Central memory CD8-positive, alpha-beta T cell (primary cell): ENCODE measurements at regions not wholly inside any gene's neighbourhood (a gene's known extent, or its start where the extent isn't known, plus 50 kb on each side); places are given as distances from the start of the nearest gene placed in this dataset.
A peak's percentile ranks its signal among the peaks of the same experiment; 100 is the strongest.

Source experiments
- ATAC-seq: fragments of 150-1000 bp; cut with Tn5 transposase; replicated peaks from 2 replicates; pipeline ENCODE4 v1.10.0; 2022; ENCODE audit warnings: mild to moderate bottlenecking, moderate FRiP score, moderate number of reproducible peaks; ENCODE audit not compliant: poor library complexity, severe bottlenecking; ENCODE audit errors: extremely low read depth
- DNase-seq, 2 donors: peaks; one replicate each; pipeline ENCODE4 v3.0.0; 2021; ENCODE audit warnings: low spot score in 2 of 2
- H3K27ac Mint-ChIP-seq: one replicate; pipeline ENCODE4 v1.8.0; 2022; ENCODE audit warnings: low read depth, mild to moderate bottlenecking, moderate library complexity, mixed read lengths
- H3K27me3 Mint-ChIP-seq: one replicate; pipeline ENCODE4 v1.8.0; 2022; ENCODE audit warnings: mixed read lengths
- H3K36me3 Mint-ChIP-seq: one replicate; pipeline ENCODE4 v1.8.0; 2022; ENCODE audit warnings: mild to moderate bottlenecking, moderate library complexity, mixed read lengths; ENCODE audit not compliant: insufficient read depth
- H3K4me1 Mint-ChIP-seq: one replicate; pipeline ENCODE4 v1.8.0; 2022; ENCODE audit warnings: mixed read lengths
- H3K4me3 Mint-ChIP-seq: one replicate; pipeline ENCODE4 v1.8.0; 2022; ENCODE audit warnings: mild to moderate bottlenecking, moderate library complexity, mixed read lengths
- H3K9me3 Mint-ChIP-seq: one replicate; pipeline ENCODE4 v1.8.0; 2022; ENCODE audit warnings: mixed read lengths

DNA sequence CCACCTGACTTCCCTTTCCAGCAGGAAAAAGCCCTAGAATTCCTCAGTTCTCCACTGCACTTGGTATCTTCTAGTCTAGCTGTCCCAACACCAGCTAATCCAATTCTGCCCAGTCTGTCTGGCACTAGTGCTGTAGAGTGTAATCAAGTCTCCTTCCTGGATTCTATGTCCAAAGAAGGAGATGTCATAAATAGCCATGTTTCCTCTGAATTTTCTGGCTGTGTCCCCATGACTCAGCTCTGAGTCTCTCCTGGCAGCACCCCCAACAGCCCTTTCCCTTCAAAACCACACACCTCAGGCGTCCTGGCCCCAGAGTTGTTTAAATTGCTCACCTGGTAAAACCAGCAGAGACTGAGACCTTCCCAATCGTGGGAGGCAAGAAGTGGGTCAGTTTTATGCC lies 197.2 kb downstream of the GRXCR1 start:
- no peaks in the 10 kb centered on the region for H3K4me1 Mint-ChIP-seq
- H3K27ac Mint-ChIP-seq, result no peak overlapping the region
- peaks cover 5% of the 10 kb centered on the region for H3K9me3 Mint-ChIP-seq
- no peak overlapping the region for H3K4me3 Mint-ChIP-seq
- no peak for DNase-seq
- no peaks in the 10 kb centered on the region for H3K27me3 Mint-ChIP-seq
- no peak for ATAC-seq
- H3K36me3 Mint-ChIP-seq, result no peaks in the 10 kb centered on the region

DNA sequence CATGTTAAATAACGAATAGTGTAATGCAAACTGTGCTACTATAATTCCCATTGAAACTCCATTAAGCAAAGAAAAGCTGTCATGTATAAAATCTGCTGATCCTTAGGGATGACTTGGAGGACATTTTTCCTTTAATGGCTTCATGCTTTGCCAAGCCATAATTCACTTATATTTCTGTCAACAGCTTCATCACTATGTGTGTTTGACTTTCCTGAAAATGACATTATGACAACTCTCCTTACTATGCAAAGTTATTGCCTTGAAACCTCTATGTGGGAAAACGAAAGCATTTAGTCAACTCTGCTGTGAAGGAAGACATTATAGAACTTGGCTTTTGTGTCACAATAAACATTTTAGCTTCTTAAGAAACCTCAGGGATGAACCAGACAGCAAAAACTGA lies 210.5 kb downstream of the GRXCR1 start:
- no peak overlapping the region for H3K4me3 Mint-ChIP-seq
- H3K36me3 Mint-ChIP-seq, result no peaks in the 10 kb centered on the region
- no peak for DNase-seq
- no peaks in the 10 kb centered on the region for H3K4me1 Mint-ChIP-seq
- ATAC-seq, result no peak
- no peak overlapping the region for H3K27ac Mint-ChIP-seq
- peaks cover 5% of the 10 kb centered on the region for H3K9me3 Mint-ChIP-seq
- H3K27me3 Mint-ChIP-seq, result no peaks in the 10 kb centered on the region

DNA sequence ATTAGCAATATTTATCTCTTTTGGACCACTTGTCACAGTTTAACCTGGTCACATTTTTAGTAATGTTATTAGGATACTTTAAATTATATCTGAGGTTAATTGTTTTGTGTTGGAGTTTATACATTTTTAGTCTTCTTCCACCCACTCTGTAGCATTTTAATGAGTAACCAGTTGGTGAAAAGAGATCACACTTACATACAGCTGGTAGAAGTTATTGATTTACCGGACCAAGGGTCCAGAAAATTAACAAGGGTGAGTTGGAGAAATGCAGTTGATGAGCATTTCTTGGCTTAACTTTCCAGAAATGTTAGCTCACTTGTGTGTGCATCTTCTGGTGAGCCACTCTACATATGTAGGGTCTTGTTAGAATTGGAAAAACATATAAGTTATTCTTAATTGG lies 219.6 kb downstream of the GRXCR1 start:
- no peak overlapping the region for H3K27ac Mint-ChIP-seq
- no peak for DNase-seq
- peaks cover 8% of the 10 kb centered on the region for H3K9me3 Mint-ChIP-seq
- ATAC-seq, result no peak
- H3K4me3 Mint-ChIP-seq, result no peak overlapping the region
- H3K36me3 Mint-ChIP-seq, result no peaks in the 10 kb centered on the region
- no peaks in the 10 kb centered on the region for H3K27me3 Mint-ChIP-seq
- no peaks in the 10 kb centered on the region for H3K4me1 Mint-ChIP-seq

DNA sequence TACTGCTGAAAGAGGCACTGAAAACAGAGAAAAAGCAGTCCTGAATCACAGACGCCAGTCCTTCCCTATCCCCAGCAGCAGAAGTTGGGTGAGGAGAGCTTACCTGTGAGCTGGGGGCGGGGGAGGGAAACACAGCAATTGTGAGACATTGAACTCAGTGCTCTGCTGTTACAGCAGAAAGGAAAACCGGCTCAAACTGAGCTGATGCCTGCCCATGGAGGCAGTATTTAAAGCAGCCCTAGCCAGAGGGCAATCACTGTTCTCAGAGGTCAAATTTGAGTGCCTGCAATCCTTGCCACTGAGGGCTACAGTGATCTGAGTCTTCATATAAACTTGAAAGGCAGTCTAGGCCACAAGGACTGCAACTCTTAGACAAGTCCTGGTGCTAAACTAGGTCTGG lies 220.7 kb downstream of the GRXCR1 start:
- Mint-ChIP-seq H3K9me3 (peaks cover 11% of the 10 kb centered on the region), H3K27ac (no peak overlapping the region), H3K36me3 (no peaks in the 10 kb centered on the region), H3K4me1 (no peaks in the 10 kb centered on the region), H3K4me3 (no peak overlapping the region), H3K27me3 (no peaks in the 10 kb centered on the region)
- ATAC-seq, result no peak
- DNase-seq, result no peak

DNA sequence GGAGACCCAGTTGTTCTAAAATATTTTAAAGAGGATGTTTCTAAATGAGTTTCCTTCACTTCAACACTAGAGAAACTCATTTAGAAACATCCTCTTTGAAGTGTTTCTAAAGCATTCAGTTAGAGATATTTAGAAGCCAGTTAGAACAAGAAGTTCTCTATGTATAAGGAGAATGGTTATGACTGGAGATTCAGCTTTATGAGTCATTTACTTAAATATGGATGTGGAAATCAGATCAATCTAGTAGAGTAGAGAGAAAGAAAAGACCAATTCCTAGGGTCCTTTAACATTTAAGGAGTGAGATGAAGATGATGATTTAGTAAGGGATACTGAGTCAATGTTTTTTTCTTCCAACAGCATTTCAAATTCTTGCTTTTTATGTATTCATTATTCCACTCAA lies 234.1 kb downstream of the GRXCR1 start:
- H3K9me3 Mint-ChIP-seq, result peaks cover 11% of the 10 kb centered on the region
- no peaks in the 10 kb centered on the region for H3K27me3 Mint-ChIP-seq
- H3K4me1 Mint-ChIP-seq, result no peaks in the 10 kb centered on the region
- no peak overlapping the region for H3K27ac Mint-ChIP-seq
- H3K36me3 Mint-ChIP-seq, result no peaks in the 10 kb centered on the region
- DNase-seq (no peak), ATAC-seq (no peak)
- H3K4me3 Mint-ChIP-seq, result no peak overlapping the region

DNA sequence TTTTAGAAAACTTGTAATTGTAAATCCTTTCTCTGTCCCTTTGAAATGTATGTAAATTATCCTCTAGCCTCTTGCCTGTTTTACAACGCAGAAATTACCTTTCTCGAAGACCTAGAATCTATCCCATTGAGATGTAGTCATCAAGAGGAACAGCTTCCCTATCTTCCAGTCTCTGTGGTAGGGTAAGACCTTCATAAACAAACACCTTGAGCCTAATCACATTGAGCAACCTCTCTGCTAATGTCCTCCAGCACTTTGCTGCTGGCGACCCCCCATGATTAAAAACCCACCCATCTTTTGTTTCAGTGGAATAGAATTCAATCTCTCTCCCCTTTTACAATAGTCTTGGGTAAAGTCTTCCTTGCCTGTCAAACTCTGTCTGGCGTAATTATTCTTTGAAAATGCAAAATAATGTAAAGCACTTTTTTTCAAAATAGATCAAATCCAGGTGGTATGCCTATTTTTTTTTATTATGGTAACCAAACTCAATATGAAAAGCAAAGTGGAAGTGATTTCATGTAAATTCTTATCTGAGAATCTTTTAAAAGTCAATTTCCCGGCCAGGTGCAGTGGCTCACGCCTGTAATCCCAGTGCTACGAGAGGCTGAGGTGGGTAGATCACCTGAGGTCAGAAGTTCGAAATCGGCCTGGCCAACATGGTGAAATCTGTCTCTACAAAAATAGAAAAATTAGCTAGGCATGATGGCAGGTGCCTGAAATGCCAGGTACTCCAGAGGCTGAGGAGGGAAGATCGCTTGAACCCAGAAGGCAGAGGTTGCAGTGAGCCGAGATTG lies 237.9 kb downstream of the GRXCR1 start:
- H3K27me3 Mint-ChIP-seq, result no peaks in the 10 kb centered on the region
- peaks cover 8% of the 10 kb centered on the region for H3K9me3 Mint-ChIP-seq
- H3K4me1 Mint-ChIP-seq, result no peaks in the 10 kb centered on the region
- H3K36me3 Mint-ChIP-seq, result no peaks in the 10 kb centered on the region
- ATAC-seq, result no peak
- no peak overlapping the region for H3K4me3 Mint-ChIP-seq
- H3K27ac Mint-ChIP-seq, result no peak overlapping the region
- DNase-seq, result no peak

DNA sequence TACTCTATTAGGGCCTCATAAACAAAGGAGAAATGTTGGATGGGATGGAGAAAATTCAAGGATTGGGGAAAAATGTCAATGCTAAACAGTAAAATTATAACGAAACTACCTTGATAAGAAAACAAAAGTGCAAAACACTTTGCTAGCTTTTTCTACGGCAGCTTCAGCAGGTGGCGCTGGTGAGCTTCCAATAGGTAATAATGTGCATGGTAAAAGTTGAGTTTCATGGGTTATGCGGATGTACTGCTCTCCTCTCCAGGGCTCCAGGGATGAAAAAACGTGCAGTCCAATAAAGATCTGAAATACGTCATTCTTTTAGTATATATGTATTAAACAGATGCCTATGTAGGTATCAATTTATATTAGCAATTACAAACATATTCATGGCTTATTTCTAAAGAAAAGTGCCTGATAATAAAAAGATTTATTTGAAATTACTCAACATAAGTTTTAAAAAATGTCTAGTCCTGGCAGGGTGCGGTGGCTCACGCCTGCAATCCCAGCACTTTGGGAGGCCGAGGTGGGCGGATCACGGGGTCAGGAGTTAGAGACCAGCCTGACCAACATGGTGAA lies 239.6 kb downstream of the GRXCR1 start:
- H3K27me3 Mint-ChIP-seq, result no peaks in the 10 kb centered on the region
- H3K9me3 Mint-ChIP-seq, result no peaks in the 10 kb centered on the region
- no peak overlapping the region for H3K27ac Mint-ChIP-seq
- H3K4me3 Mint-ChIP-seq, result no peak overlapping the region
- no peaks in the 10 kb centered on the region for H3K4me1 Mint-ChIP-seq
- H3K36me3 Mint-ChIP-seq, result no peaks in the 10 kb centered on the region
- DNase-seq (no peak), ATAC-seq (no peak)

DNA sequence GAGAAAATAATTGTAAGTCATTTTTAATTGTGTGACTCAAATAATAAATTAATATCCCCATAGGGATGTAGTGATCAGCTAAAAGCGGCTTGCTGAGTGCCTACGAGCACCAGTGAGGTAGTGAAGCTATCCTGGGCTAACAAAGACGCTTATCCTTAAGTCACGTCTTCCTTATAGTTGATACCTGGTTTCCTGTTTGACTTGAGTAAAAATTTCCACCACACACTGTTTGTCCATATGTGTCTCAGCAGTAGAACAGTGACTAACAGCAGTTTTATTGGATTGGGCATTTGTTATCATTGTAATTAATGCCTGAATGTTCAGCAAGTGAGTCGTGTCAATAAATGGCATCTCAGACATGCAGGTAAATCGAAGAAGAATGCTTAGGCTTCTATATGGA lies 241.1 kb downstream of the GRXCR1 start:
- H3K4me3 Mint-ChIP-seq, result no peak overlapping the region
- DNase-seq (no peak), ATAC-seq (no peak)
- no peaks in the 10 kb centered on the region for H3K27me3 Mint-ChIP-seq
- H3K27ac Mint-ChIP-seq, result no peak overlapping the region
- H3K4me1 Mint-ChIP-seq, result no peaks in the 10 kb centered on the region
- no peaks in the 10 kb centered on the region for H3K9me3 Mint-ChIP-seq
- no peaks in the 10 kb centered on the region for H3K36me3 Mint-ChIP-seq

DNA sequence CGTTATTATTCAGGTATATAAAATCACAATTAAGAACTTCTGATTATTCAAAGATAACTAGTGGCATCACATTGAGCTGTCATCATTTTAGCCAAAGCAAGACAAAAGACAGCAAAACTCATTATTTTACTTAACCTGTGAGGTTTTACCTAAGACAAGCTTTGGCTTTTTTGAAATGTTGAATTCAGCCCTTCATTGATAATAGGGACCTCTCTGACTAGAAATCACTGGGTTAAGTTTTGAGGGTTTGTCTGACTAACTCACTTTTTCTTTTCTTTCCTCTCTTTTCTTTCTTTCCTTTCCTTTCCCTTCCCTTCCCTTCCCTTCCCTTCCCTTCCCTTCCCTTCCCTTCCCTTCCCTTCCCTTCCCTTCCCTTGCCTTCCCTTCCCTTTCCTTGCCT lies 244.2 kb downstream of the GRXCR1 start:
- H3K27me3 Mint-ChIP-seq, result no peaks in the 10 kb centered on the region
- no peaks in the 10 kb centered on the region for H3K4me1 Mint-ChIP-seq
- H3K27ac Mint-ChIP-seq, result no peak overlapping the region

DNA sequence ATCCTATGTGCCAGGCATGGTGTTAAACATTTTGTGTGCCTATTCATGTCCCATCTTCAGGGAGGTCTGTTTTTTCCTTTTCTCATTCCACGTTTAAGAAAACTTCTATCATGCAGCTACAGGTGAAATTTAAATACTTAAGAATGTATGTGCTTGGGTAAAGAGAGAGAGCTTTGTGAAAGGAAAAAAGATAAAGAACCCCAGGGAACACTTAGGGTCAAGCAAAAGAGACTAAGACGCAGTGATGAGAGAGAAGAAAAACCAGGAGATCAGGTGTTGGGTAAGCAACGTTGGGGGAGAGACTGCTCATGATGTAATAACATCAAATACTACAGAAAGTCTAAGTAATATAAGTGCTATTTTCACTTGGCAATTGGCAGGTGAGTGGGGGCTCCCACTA lies 253.7 kb downstream of the GRXCR1 start:
- H3K27me3 Mint-ChIP-seq, result no peaks in the 10 kb centered on the region
- no peak overlapping the region for H3K4me3 Mint-ChIP-seq
- no peak for DNase-seq
- H3K27ac Mint-ChIP-seq, result no peak overlapping the region
- H3K4me1 Mint-ChIP-seq, result no peaks in the 10 kb centered on the region
- no peaks in the 10 kb centered on the region for H3K36me3 Mint-ChIP-seq
- no peak for ATAC-seq
- H3K9me3 Mint-ChIP-seq, result peaks cover 6% of the 10 kb centered on the region

More for the DNA sequence above, 244.2 kb downstream of the GRXCR1 start:
- no peaks in the 10 kb centered on the region for H3K9me3 Mint-ChIP-seq
- no peaks in the 10 kb centered on the region for H3K36me3 Mint-ChIP-seq
- DNase-seq (no peak), ATAC-seq (no peak)
- H3K4me3 Mint-ChIP-seq, result no peak overlapping the region

DNA sequence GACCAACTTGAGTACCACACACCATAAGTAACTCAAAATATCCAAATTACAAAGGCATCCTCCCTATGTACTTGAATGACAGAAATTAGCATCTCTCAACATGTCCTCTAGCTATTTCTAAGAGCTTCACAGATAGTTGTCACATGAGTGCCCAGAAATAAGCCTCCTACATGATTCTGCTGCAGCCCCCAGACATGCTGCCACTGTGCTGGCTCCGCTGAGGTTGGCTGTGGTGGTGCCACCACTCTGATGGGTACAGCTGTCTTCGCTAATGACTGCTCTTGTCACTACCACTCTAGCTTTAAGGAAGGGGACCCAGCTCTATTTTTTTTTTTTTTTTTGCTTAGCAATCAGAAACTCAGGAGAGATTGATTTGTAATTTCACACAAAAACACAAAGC lies 256.0 kb downstream of the GRXCR1 start:
- no peaks in the 10 kb centered on the region for H3K27me3 Mint-ChIP-seq
- peaks cover 13% of the 10 kb centered on the region for H3K9me3 Mint-ChIP-seq
- H3K36me3 Mint-ChIP-seq, result no peaks in the 10 kb centered on the region
- ATAC-seq (no peak), DNase-seq (no peak)
- H3K4me3 Mint-ChIP-seq, result no peak overlapping the region
- H3K4me1 Mint-ChIP-seq, result no peaks in the 10 kb centered on the region
- H3K27ac Mint-ChIP-seq, result no peak overlapping the region

DNA sequence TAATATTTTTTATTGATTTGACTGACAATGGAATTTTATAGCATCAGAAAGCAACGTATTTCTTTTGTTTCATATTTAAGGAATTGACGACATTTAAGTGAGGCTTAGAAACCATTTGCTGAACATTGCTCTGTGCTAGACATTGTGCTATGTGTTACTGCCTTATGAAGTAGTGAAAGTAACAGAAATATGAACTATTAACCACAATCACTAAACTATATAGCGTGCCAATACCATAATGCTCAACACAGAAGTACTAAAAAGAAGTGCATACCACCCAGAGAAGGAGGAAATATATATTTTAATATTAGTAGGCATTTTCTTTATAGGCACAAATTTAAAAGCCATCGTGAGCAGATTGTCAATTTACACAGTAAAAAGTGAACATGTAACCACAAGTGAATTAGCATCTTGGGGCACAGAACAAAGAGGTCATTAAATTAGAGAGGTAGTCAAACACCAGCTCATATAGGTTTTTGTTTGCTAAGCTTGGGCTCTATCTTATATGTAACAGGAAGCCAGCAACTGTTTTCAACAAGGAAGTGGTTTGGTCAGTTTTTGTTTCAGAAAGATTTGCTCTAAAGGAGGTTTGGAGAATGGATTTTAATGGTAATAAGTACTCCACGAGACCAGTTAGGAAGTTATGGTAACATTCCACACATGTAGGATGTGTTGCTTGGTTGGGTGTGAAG lies 270.7 kb downstream of the GRXCR1 start:
- DNase-seq (no peak), ATAC-seq (peak; percentile 49)
- Mint-ChIP-seq H3K4me3 (no peak overlapping the region), H3K27ac (peak overlapping the region; percentile 17), H3K4me1 (no peaks in the 10 kb centered on the region), H3K9me3 (peaks cover 10% of the 10 kb centered on the region), H3K27me3 (no peaks in the 10 kb centered on the region), H3K36me3 (peaks cover 3% of the 10 kb centered on the region)

DNA sequence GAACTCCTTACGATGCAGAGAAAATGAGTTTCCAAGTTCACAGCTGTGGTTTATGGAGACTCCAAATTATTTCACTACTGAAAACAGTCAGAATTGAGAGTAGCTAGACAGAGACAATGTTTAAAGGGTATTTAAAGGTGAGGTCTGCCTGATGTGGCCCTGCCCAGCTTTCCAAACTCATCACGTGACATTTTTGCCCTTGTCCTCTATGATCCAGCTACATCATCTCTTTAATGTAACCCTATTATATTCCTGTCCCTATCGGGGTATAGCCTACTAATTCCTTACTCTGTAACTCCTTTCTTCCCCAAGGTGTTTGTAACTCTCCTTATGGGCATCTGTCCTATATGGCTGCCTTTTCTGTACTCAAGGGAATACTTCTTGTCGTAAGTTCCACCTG lies 297.2 kb downstream of the GRXCR1 start:
- H3K36me3 Mint-ChIP-seq, result no peaks in the 10 kb centered on the region
- H3K4me3 Mint-ChIP-seq, result no peak overlapping the region

More for the DNA sequence above, 297.2 kb downstream of the GRXCR1 start:
- H3K4me1 Mint-ChIP-seq, result no peaks in the 10 kb centered on the region
- no peak overlapping the region for H3K27ac Mint-ChIP-seq
- no peak for ATAC-seq
- H3K27me3 Mint-ChIP-seq, result no peaks in the 10 kb centered on the region
- H3K9me3 Mint-ChIP-seq, result peaks cover 16% of the 10 kb centered on the region
- DNase-seq, result no peak
